ENCODE measurements at regions not wholly inside any gene's neighbourhood (a gene's known extent, or its start where the extent isn't known, plus 50 kb on each side); places are given as distances from the start of the nearest gene placed in this dataset.

DNA sequence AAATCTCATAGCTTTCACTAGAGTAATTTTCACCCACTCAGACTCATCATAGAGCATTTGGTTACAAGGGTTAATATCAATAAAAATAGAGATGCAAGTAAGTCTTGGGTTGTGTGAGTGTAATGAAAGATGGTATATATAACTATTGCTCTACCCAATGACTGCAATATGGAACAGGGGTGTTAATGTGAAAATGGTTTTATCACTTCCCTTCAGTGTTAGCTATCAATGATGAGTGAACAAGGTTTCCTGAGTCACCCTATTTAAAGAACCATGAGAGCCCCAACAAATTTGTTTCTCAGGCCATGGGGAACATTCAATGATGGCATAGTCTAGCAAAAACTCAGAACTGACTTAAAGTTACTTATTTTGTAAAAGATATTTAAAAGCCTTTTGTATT is 1133.6 kb upstream of the ZEB2 start:
- H3K4me1 Mint-ChIP-seq, result no peaks in the 10 kb centered on the region
- Histone ChIP-seq H3K27me3 (ENCODE audit: insufficient read depth, low read length) (no peaks in the 10 kb centered on the region), H4K20me1 (ENCODE audit: control insufficient read depth, insufficient read depth, insufficient read length) (no peaks in the 10 kb centered on the region), H3K14ac (ENCODE audit: insufficient read depth, low read length) (no peak overlapping the region), H2AFZ (ENCODE audit: low read length) (no peak overlapping the region), H2BK12ac (ENCODE audit: insufficient read length, low read depth, low read length) (no peak overlapping the region), H3T11ph (ENCODE audit: low read length) (no peak overlapping the region), H3K56ac (ENCODE audit: insufficient read length, low read depth, low read length) (no peak overlapping the region), H3K23me2 (ENCODE audit: insufficient read length, low read depth, low read length, poor library complexity, severe bottlenecking) (no peaks in the 10 kb centered on the region), H3K9ac (ENCODE audit: extremely low read depth, insufficient read length, low read length) (no peak overlapping the region), H3K9me3 (ENCODE audit: control insufficient read depth, low read depth, low read length) (no peaks in the 10 kb centered on the region), H3K23ac (ENCODE audit: insufficient read length, low read depth, low read length) (no peak overlapping the region), H2BK120ac (ENCODE audit: low read depth, low read length, poor library complexity, severe bottlenecking) (no peak overlapping the region), H4K5ac (ENCODE audit: insufficient read length, low read depth, low read length) (no peak overlapping the region), H3K18ac (ENCODE audit: insufficient read length, low read depth, low read length) (no peak overlapping the region), H3K27ac (ENCODE audit: insufficient read length, low read depth, low read length) (no peak overlapping the region), H3K4me2 (ENCODE audit: insufficient read depth, insufficient read length, low read length) (no peak overlapping the region), H2BK15ac (ENCODE audit: low read depth, low read length) (no peak overlapping the region), H3K79me1 (ENCODE audit: insufficient read depth, low read depth, low read length, poor library complexity, severe bottlenecking) (no peaks in the 10 kb centered on the region), H2AK5ac (ENCODE audit: insufficient read length, low read length) (no peak overlapping the region), H2BK20ac (ENCODE audit: low read depth, low read length, poor library complexity, severe bottlenecking) (no peak overlapping the region), H3K4ac (ENCODE audit: low read depth, low read length) (no peak overlapping the region), H4K91ac (ENCODE audit: insufficient read length, low read depth, low read length) (no peak overlapping the region), H4K8ac (replicated peaks; ENCODE audit: insufficient read length, low read depth, low read length) (no peak overlapping the region), H3K4me1 (ENCODE audit: insufficient read depth, low read length) (no peaks in the 10 kb centered on the region), H3K79me2 (ENCODE audit: insufficient read depth, low read length) (no peaks in the 10 kb centered on the region), H2BK5ac (ENCODE audit: insufficient read length, low read length) (no peak overlapping the region)
- H3K27ac Mint-ChIP-seq, result no peak overlapping the region
- TF ChIP-seq, protein P1, sequence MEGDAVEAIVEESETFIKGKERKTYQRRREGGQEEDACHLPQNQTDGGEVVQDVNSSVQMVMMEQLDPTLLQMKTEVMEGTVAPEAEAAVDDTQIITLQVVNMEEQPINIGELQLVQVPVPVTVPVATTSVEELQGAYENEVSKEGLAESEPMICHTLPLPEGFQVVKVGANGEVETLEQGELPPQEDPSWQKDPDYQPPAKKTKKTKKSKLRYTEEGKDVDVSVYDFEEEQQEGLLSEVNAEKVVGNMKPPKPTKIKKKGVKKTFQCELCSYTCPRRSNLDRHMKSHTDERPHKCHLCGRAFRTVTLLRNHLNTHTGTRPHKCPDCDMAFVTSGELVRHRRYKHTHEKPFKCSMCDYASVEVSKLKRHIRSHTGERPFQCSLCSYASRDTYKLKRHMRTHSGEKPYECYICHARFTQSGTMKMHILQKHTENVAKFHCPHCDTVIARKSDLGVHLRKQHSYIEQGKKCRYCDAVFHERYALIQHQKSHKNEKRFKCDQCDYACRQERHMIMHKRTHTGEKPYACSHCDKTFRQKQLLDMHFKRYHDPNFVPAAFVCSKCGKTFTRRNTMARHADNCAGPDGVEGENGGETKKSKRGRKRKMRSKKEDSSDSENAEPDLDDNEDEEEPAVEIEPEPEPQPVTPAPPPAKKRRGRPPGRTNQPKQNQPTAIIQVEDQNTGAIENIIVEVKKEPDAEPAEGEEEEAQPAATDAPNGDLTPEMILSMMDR (conservative IDR thresholded peaks at IDR 0.05), result no peak
- H3K36me3 Mint-ChIP-seq (ENCODE audit: insufficient read depth in 1 of 3, low read depth in 3 of 3), result no peaks in the 10 kb centered on the region
- H3K27me3 Mint-ChIP-seq (ENCODE audit: low read depth), result no peaks in the 10 kb centered on the region
- DNase-seq, result no peak
- H3K4me3 Mint-ChIP-seq, result no peak overlapping the region
- H3K9me3 Mint-ChIP-seq, result no peaks in the 10 kb centered on the region
